ENCODE measurements at regions not wholly inside any gene's neighbourhood (a gene's known extent, or its start where the extent isn't known, plus 50 kb on each side); places are given as distances from the start of the nearest gene placed in this dataset.

DNA sequence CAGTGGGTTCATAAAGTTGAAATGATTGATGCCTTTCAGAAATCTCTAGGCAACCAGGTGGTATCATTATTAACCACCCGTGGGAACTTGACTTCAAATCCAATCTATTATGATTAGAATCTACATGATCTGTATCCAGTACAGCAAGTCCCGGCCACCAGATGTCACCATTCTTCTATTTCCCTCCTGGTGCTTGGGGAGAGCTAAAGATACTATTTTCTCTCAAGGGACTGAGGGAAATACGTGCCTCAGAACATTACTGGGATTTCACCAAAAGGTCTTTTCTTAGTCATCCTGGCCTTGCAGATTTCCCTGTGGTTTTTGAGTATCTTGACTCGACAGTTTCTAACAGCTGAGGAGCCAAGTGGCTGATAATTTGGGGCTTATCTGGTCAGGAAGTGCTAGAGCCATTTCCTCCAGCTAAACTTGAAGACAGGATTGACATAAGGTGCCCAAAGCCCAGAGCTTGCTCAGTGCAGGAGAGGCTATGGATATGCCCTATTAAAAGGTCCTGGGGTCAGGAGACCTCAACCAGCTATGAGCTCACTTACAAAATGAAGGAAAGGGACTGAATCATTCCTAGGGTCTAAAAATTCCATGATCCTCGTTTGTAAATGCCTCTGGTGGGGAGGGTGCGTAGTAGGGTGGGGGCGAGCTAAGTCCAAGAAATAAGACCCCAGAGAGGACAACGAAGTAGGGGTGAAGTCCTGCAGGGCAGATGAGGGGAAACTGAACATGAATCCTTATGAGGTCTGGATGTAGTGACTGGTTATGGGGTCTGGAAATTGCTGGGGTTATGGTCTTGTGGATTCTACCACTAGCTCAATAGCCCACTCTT lies 135.4 kb upstream of the MGAT5 start:
- TF ChIP-seq CTCF (IDR thresholded peaks at IDR 0.05; ENCODE audit: insufficient read depth, low read length, severe bottlenecking): peak; percentile 53
- FAIRE-seq: no peak
- Histone ChIP-seq H3K4me3 (ENCODE audit: low read depth, low read length) (no peak overlapping the region), H3K36me3 (ENCODE audit: control insufficient read depth, insufficient read depth, low read length) (no peaks in the 10 kb centered on the region), H3K27me3 (ENCODE audit: control insufficient read depth, insufficient read depth, low read length) (no peaks in the 10 kb centered on the region)
- peak; percentile 93 for DNase-seq (ENCODE audit: low read depth)

- TF ChIP-seq CTCF (IDR thresholded peaks at IDR 0.05; ENCODE audit: insufficient read depth, low read length, severe bottlenecking): no peak
- H3K27me3 ChIP-seq (ENCODE audit: control insufficient read depth, insufficient read depth, low read length): no peaks in the 10 kb centered on the region
- H3K4me3 ChIP-seq (ENCODE audit: low read depth, low read length): no peak overlapping the region
- FAIRE-seq: no peak
- no peaks in the 10 kb centered on the region for H3K36me3 ChIP-seq (ENCODE audit: control insufficient read depth, insufficient read depth, low read length)
- no peak for DNase-seq (ENCODE audit: low read depth)
These were observed 134.7 kb upstream of the MGAT5 start for GRCh38 chr2:134119117-134119712.

DNA sequence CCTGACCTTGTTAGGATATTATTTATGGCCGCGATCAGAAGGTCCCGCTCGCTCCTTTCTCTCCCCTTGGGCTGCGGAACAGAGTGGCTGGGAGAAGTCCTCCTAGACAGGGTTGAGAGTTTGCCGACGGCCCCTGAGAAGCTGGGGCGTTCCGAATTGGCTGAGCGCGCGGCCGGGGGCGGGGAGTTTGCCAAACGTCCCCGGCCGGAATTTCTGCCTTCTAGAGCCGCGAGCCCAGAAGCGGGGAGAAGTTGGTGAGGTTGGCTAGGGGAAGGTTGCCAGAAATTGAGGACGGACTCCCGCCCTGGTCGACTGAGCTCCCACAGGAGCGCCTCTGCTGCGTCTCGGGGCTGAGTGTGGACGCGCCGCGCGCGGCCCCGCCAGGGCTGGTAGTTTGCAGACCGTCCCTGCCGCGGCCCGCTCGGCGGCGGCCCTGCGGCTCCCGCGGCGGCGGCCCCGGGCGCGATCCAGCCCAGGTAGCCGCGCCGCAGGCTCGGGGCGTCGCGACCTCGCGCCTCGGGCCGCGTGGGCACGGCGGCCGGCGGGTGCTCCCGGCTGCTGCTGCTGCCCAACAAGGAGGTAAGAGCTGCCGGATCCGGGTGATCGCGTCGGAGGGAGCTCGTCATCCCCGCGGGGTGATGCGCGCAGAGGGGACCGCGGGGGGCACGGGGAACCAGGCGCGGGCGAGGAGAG lies 134.0 kb upstream of the MGAT5 start:
- no peaks in the 10 kb centered on the region for H3K36me3 ChIP-seq (ENCODE audit: control insufficient read depth, insufficient read depth, low read length)
- TF ChIP-seq CTCF (IDR thresholded peaks at IDR 0.05; ENCODE audit: insufficient read depth, low read length, severe bottlenecking): no peak
- H3K4me3 ChIP-seq (ENCODE audit: low read depth, low read length): peak overlapping the region; percentile 78
- no peak for FAIRE-seq
- peak; percentile 81 for DNase-seq (ENCODE audit: low read depth)
- H3K27me3 ChIP-seq (ENCODE audit: control insufficient read depth, insufficient read depth, low read length): no peaks in the 10 kb centered on the region

GRCh38 chr2:134120406-134120732 lies 133.5 kb upstream of the MGAT5 start:
- DNase-seq (ENCODE audit: low read depth) (no peak), FAIRE-seq (no peak)
- Histone ChIP-seq H3K27me3 (ENCODE audit: control insufficient read depth, insufficient read depth, low read length) (no peaks in the 10 kb centered on the region), H3K4me3 (ENCODE audit: low read depth, low read length) (peak overlapping the region; percentile 78), H3K36me3 (ENCODE audit: control insufficient read depth, insufficient read depth, low read length) (no peaks in the 10 kb centered on the region)
- no peak for TF ChIP-seq CTCF (IDR thresholded peaks at IDR 0.05; ENCODE audit: insufficient read depth, low read length, severe bottlenecking)

- Histone ChIP-seq H3K4me3 (ENCODE audit: low read depth, low read length) (peak overlapping the region; percentile 78), H3K27me3 (ENCODE audit: control insufficient read depth, insufficient read depth, low read length) (no peaks in the 10 kb centered on the region), H3K36me3 (ENCODE audit: control insufficient read depth, insufficient read depth, low read length) (no peaks in the 10 kb centered on the region)
- FAIRE-seq (no peak), DNase-seq (ENCODE audit: low read depth) (peak; percentile 33)
- TF ChIP-seq CTCF (IDR thresholded peaks at IDR 0.05; ENCODE audit: insufficient read depth, low read length, severe bottlenecking): no peak
These were observed 132.9 kb upstream of the MGAT5 start for GRCh38 chr2:134120733-134121630.

All from bronchial epithelial cell (primary cell).